Endothelial cell (in vitro differentiated cells): ENCODE measurements at regions not wholly inside any gene's neighbourhood (a gene's known extent, or its start where the extent isn't known, plus 50 kb on each side); places are given as distances from the start of the nearest gene placed in this dataset.
A peak's percentile ranks its signal among the peaks of the same experiment; 100 is the strongest.

Source experiments
- DNase-seq: peaks from one replicate; pipeline ENCODE4 v3.0.0; 2021; ENCODE audit warnings: low spot score
- H3K27ac Mint-ChIP-seq: one replicate; pipeline ENCODE4 v1.8.0; 2021; ENCODE audit warnings: mixed read lengths, inconsistent platforms; ENCODE audit not compliant: unreplicated experiment
- H3K27me3 Mint-ChIP-seq: one replicate; pipeline ENCODE4 v1.8.0; 2021; ENCODE audit warnings: mild to moderate bottlenecking, moderate library complexity, mixed read lengths, inconsistent platforms; ENCODE audit not compliant: unreplicated experiment
- H3K36me3 Mint-ChIP-seq: one replicate; pipeline ENCODE4 v1.8.0; 2021; ENCODE audit warnings: mild to moderate bottlenecking, low read depth, mixed read lengths, inconsistent platforms; ENCODE audit not compliant: unreplicated experiment
- H3K4me1 Mint-ChIP-seq: one replicate; pipeline ENCODE4 v1.8.0; 2021; ENCODE audit warnings: mild to moderate bottlenecking, mixed read lengths, inconsistent platforms; ENCODE audit not compliant: unreplicated experiment
- H3K4me3 Mint-ChIP-seq: one replicate; pipeline ENCODE4 v1.8.0; 2021; ENCODE audit warnings: mild to moderate bottlenecking, mixed read lengths, inconsistent platforms; ENCODE audit not compliant: unreplicated experiment
- H3K9me3 Mint-ChIP-seq: one replicate; pipeline ENCODE4 v1.8.0; 2021; ENCODE audit warnings: mixed read lengths, inconsistent platforms; ENCODE audit not compliant: unreplicated experiment
- CTCF ChIP-seq: fragments of 200-600 bp; sonication (generic); IDR thresholded peaks from one replicate; pipeline ENCODE4 v1.5.0; 2021; ENCODE audit warnings: antibody characterized with exemption; ENCODE audit not compliant: unreplicated experiment

- no peaks in the 10 kb centered on the region for H3K36me3 Mint-ChIP-seq
- no peaks in the 10 kb centered on the region for H3K9me3 Mint-ChIP-seq
- H3K4me1 Mint-ChIP-seq, result no peaks in the 10 kb centered on the region
- no peak for TF ChIP-seq CTCF
- no peak overlapping the region for H3K27ac Mint-ChIP-seq
- DNase-seq, result no peak
- no peaks in the 10 kb centered on the region for H3K27me3 Mint-ChIP-seq
- H3K4me3 Mint-ChIP-seq, result no peak overlapping the region
These were observed 74.7 kb upstream of the TCF21 start for GRCh38 chr6:133814238-133814637.

- no peak overlapping the region for H3K4me3 Mint-ChIP-seq
- no peaks in the 10 kb centered on the region for H3K27me3 Mint-ChIP-seq
- no peak overlapping the region for H3K27ac Mint-ChIP-seq
- no peaks in the 10 kb centered on the region for H3K9me3 Mint-ChIP-seq
- no peaks in the 10 kb centered on the region for H3K36me3 Mint-ChIP-seq
- DNase-seq, result no peak
- no peaks in the 10 kb centered on the region for H3K4me1 Mint-ChIP-seq
- TF ChIP-seq CTCF, result no peak
These were observed 74.1 kb upstream of the TCF21 start for GRCh38 chr6:133814797-133815196.

GRCh38 chr6:133815313-133815712 lies 73.6 kb upstream of the TCF21 start:
- Mint-ChIP-seq H3K4me3 (no peak overlapping the region), H3K27me3 (no peaks in the 10 kb centered on the region), H3K4me1 (no peaks in the 10 kb centered on the region), H3K36me3 (no peaks in the 10 kb centered on the region), H3K9me3 (no peaks in the 10 kb centered on the region), H3K27ac (no peak overlapping the region)
- no peak for DNase-seq
- no peak for TF ChIP-seq CTCF

GRCh38 chr6:133816171-133816570 lies 72.7 kb upstream of the TCF21 start:
- Mint-ChIP-seq H3K4me3 (no peak overlapping the region), H3K27me3 (no peaks in the 10 kb centered on the region), H3K36me3 (no peaks in the 10 kb centered on the region), H3K27ac (no peak overlapping the region), H3K9me3 (no peaks in the 10 kb centered on the region), H3K4me1 (no peaks in the 10 kb centered on the region)
- no peak for DNase-seq
- no peak for TF ChIP-seq CTCF

- Mint-ChIP-seq H3K27me3 (no peaks in the 10 kb centered on the region), H3K36me3 (no peaks in the 10 kb centered on the region), H3K4me1 (no peaks in the 10 kb centered on the region), H3K27ac (no peak overlapping the region), H3K4me3 (no peak overlapping the region), H3K9me3 (no peaks in the 10 kb centered on the region)
- DNase-seq, result peak; percentile 61
- peak; percentile 94 for TF ChIP-seq CTCF
These were observed 71.4 kb upstream of the TCF21 start for GRCh38 chr6:133817460-133818047.
